ENCODE measurements at regions not wholly inside any gene's neighbourhood (a gene's known extent, or its start where the extent isn't known, plus 50 kb on each side); places are given as distances from the start of the nearest gene placed in this dataset.

DNA sequence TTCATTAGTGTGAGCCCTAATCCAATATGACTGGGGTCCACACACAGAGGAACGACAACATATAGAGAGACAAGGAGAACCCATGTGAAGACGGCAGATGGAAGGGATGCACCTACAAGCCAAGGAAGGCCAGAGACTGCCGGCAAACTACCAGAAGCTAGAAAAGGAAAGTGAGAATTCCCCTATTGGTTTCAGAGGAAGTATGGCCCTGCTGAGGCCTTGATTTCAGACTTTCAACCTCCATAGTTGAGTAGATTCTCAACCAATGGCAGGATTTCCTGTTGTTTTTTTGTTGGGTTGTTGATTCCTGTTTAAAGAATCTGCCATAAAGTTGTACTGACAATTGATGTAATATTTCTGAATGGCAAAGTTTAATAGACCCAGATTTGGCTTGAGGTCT, 241.5 kb downstream of the SATB2 start:
- H3K36me3 ChIP-seq: no peaks in the 10 kb centered on the region
- H3K27me3 ChIP-seq: no peaks in the 10 kb centered on the region
- no peak for DNase-seq (ENCODE audit: extremely low spot score)
- peaks cover 0 to 11% (median 4%) of the 10 kb centered on the region in 4 donors for H3K9me3 ChIP-seq
- WGBS: 90% methylated on average over 3 of the region's 3 CpGs
- intact Hi-C loops (cut with DNase I): no loop called here
- no peaks in the 10 kb centered on the region for H3K4me1 ChIP-seq
- H3K4me3 ChIP-seq: no peak overlapping the region
- H3K27ac ChIP-seq (replicated peaks in 1 of 4): no peak overlapping the region
- TF ChIP-seq POLR2A (IDR thresholded peaks at IDR 0.05; ENCODE audit: low read depth): no peak
- TF ChIP-seq POLR2AphosphoS5 (IDR thresholded peaks at IDR 0.05): no peak
- no peak for TF ChIP-seq EP300 (IDR thresholded peaks at IDR 0.05)
- TF ChIP-seq, protein P1, sequence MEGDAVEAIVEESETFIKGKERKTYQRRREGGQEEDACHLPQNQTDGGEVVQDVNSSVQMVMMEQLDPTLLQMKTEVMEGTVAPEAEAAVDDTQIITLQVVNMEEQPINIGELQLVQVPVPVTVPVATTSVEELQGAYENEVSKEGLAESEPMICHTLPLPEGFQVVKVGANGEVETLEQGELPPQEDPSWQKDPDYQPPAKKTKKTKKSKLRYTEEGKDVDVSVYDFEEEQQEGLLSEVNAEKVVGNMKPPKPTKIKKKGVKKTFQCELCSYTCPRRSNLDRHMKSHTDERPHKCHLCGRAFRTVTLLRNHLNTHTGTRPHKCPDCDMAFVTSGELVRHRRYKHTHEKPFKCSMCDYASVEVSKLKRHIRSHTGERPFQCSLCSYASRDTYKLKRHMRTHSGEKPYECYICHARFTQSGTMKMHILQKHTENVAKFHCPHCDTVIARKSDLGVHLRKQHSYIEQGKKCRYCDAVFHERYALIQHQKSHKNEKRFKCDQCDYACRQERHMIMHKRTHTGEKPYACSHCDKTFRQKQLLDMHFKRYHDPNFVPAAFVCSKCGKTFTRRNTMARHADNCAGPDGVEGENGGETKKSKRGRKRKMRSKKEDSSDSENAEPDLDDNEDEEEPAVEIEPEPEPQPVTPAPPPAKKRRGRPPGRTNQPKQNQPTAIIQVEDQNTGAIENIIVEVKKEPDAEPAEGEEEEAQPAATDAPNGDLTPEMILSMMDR (IDR thresholded peaks at IDR 0.05): no peak

DNA sequence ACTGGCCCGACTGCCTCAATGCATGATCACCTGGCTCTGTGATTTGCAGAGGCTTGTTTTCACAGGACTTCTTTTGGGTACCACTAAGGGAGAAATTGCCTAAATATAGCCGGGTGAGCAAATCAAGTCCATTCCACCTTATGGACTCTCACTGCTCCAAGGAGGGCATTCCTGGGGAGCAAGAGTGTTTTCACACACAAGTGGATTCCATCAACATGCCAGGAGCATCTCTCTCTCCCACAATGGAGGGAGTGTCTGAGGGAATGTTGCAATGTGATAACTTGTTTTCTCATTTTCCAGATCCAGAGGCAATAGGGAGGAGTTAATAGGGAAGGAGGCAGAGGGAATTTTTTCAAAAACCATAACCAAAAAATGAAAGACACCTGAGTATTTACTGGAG, 250.7 kb downstream of the SATB2 start:
- TF ChIP-seq POLR2A (IDR thresholded peaks at IDR 0.05; ENCODE audit: low read depth): no peak
- no peak for TF ChIP-seq EP300 (IDR thresholded peaks at IDR 0.05)
- TF ChIP-seq, protein P1 (IDR thresholded peaks at IDR 0.05): no peak
- TF ChIP-seq POLR2AphosphoS5 (IDR thresholded peaks at IDR 0.05): no peak
- no peaks in the 10 kb centered on the region for H3K27me3 ChIP-seq
- no peak overlapping the region for H3K4me3 ChIP-seq
- DNase-seq (ENCODE audit: extremely low spot score): no peak
- no peak overlapping the region for H3K27ac ChIP-seq (replicated peaks in 1 of 4)
- intact Hi-C loops (cut with DNase I): no loop called here
- H3K36me3 ChIP-seq: no peaks in the 10 kb centered on the region
- WGBS: 92% methylated on average over 2 of the region's 2 CpGs
- H3K9me3 ChIP-seq: peaks cover 0 to 15% (median 4%) of the 10 kb centered on the region in 4 donors
- no peaks in the 10 kb centered on the region for H3K4me1 ChIP-seq

DNA sequence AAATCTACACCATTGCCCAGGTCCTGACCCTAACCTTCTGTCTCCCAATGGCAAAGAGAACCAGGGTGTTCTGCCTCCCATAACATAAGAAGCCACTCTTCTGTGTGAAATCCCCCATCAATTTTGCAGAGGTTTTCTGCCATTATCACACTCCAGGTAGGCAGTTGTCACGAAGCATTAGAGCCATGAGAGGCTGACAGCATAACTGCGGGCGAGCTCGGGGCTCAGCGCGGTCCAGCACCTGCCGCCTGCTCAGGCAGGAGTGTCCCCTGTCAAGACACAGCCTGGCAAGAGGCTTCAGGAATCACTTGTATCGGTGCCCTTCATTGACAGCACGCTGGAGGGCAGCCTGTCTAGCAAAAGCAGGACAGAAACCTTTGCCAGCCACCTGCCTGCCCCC, 251.2 kb downstream of the SATB2 start:
- WGBS: 85% methylated on average over 9 of the region's 9 CpGs
- no peaks in the 10 kb centered on the region for H3K36me3 ChIP-seq
- H3K9me3 ChIP-seq: peaks cover 0 to 11% (median 1%) of the 10 kb centered on the region in 4 donors
- no peak for TF ChIP-seq EP300 (IDR thresholded peaks at IDR 0.05)
- TF ChIP-seq POLR2A (IDR thresholded peaks at IDR 0.05; ENCODE audit: low read depth): no peak
- TF ChIP-seq, protein P1 (IDR thresholded peaks at IDR 0.05): no peak
- TF ChIP-seq POLR2AphosphoS5 (IDR thresholded peaks at IDR 0.05): no peak
- H3K27me3 ChIP-seq: no peaks in the 10 kb centered on the region
- no peak overlapping the region for H3K4me3 ChIP-seq
- intact Hi-C loops (cut with DNase I): no loop called here
- no peaks in the 10 kb centered on the region for H3K4me1 ChIP-seq
- no peak for DNase-seq (ENCODE audit: extremely low spot score)
- no peak overlapping the region for H3K27ac ChIP-seq (replicated peaks in 1 of 4)

DNA sequence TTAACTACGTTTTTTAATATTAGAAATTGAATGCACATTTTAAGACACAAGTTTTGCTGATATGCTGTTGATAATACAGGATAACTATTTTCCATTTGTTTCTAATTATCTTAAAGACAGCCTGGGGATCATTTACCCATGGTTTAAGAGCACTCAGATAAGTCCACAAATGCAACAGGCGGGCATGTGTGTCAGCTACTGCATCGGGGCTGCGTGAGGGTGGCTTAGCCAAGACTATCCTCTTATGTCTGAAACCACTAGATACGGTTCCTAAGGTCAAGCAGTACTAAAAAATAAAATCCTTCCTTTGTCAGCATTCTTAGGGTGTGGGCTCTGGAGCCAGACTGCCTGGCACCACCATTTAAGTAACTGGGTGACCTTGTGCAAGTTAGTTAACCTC, 254.8 kb downstream of the SATB2 start:
- H3K9me3 ChIP-seq: no peaks in the 10 kb centered on the region
- WGBS: 84% methylated on average over 5 of the region's 5 CpGs
- no peaks in the 10 kb centered on the region for H3K4me1 ChIP-seq
- DNase-seq (ENCODE audit: extremely low spot score): no peak
- H3K27me3 ChIP-seq: no peaks in the 10 kb centered on the region
- no peaks in the 10 kb centered on the region for H3K36me3 ChIP-seq
- TF ChIP-seq, protein P1 (IDR thresholded peaks at IDR 0.05): no peak
- TF ChIP-seq EP300 (IDR thresholded peaks at IDR 0.05): no peak
- TF ChIP-seq POLR2AphosphoS5 (IDR thresholded peaks at IDR 0.05): no peak
- no peak for TF ChIP-seq POLR2A (IDR thresholded peaks at IDR 0.05; ENCODE audit: low read depth)
- no peak overlapping the region for H3K27ac ChIP-seq (replicated peaks in 1 of 4)
- H3K4me3 ChIP-seq: no peak overlapping the region
- intact Hi-C loops (cut with DNase I): no loop called here

DNA sequence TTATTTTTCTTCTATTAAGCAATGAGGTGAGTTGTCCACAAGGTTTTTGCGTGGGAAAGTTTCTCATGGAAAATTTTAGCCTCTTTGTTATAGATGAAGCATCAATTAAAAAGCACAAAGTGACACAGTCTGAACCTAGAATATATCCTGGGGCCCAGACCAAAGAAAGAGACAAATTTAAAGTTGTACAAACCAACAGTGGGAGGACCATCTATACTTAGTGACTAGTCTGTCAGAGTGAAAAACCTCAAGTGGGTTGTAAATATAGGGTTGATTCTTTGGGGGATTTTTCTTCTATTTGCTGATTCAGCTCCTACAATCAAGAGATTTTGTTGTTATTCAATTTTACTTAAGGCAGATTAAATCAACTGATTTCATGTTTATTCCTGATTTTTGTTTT, 256.2 kb downstream of the SATB2 start:
- Histone ChIP-seq H3K36me3 (no peaks in the 10 kb centered on the region), H3K4me3 (no peak overlapping the region), H3K4me1 (no peaks in the 10 kb centered on the region), H3K9me3 (no peaks in the 10 kb centered on the region), H3K27ac (replicated peaks in 1 of 4) (no peak overlapping the region), H3K27me3 (no peaks in the 10 kb centered on the region)
- intact Hi-C loops (cut with DNase I): no loop called here
- WGBS: 90% methylated on average over 1 of the region's 1 CpG
- TF ChIP-seq EP300 (IDR thresholded peaks at IDR 0.05) (no peak), POLR2A (IDR thresholded peaks at IDR 0.05; ENCODE audit: low read depth) (no peak), POLR2AphosphoS5 (IDR thresholded peaks at IDR 0.05) (no peak)
- TF ChIP-seq, protein P1 (IDR thresholded peaks at IDR 0.05): no peak
- DNase-seq (ENCODE audit: extremely low spot score): no peak

Data from esophagus muscularis mucosa (tissue), 4 donors.